Activated T-cell treated with anti-CD3 and anti-CD28 coated beads, Interleukin-2, amount 50 U/mL, for 24 hours (primary cell): ENCODE measurements at regions not wholly inside any gene's neighbourhood (a gene's known extent, or its start where the extent isn't known, plus 50 kb on each side); places are given as distances from the start of the nearest gene placed in this dataset.

Experiments
- DNase-seq: peaks from one replicate; pipeline ENCODE4 v3.0.0-alpha.2; 2020
- H3K27ac Mint-ChIP-seq: 2 replicates; pipeline ENCODE4 v1.8.0; 2020; ENCODE audit warnings: mild to moderate bottlenecking, mixed read lengths
- H3K27me3 Mint-ChIP-seq: 2 replicates; pipeline ENCODE4 v1.8.0; 2020; ENCODE audit warnings: mixed read lengths
- H3K36me3 Mint-ChIP-seq: 2 replicates; pipeline ENCODE4 v1.8.0; 2020; ENCODE audit warnings: low read depth, mixed read lengths
- H3K4me1 Mint-ChIP-seq: 2 replicates; pipeline ENCODE4 v1.8.0; 2020; ENCODE audit warnings: low read depth, mixed read lengths
- H3K4me3 Mint-ChIP-seq: 2 replicates; pipeline ENCODE4 v1.8.0; 2020; ENCODE audit warnings: mild to moderate bottlenecking, moderate library complexity, mixed read lengths
- H3K9me3 Mint-ChIP-seq: 2 replicates; pipeline ENCODE4 v1.8.0; 2020; ENCODE audit warnings: mixed read lengths

GRCh38 chr21:30986965-30987364, 51.3 kb downstream of the KRTAP19-8 start:
- Mint-ChIP-seq H3K27ac (no peak overlapping the region), H3K4me3 (no peak overlapping the region), H3K36me3 (no peaks in the 10 kb centered on the region), H3K27me3 (no peaks in the 10 kb centered on the region), H3K4me1 (no peaks in the 10 kb centered on the region), H3K9me3 (no peaks in the 10 kb centered on the region)
- DNase-seq = no peak

GRCh38 chr21:30984889-30985288, 53.4 kb downstream of the KRTAP19-8 start:
- no peaks in the 10 kb centered on the region for H3K9me3 Mint-ChIP-seq
- H3K27me3 Mint-ChIP-seq = no peaks in the 10 kb centered on the region
- no peaks in the 10 kb centered on the region for H3K4me1 Mint-ChIP-seq
- H3K27ac Mint-ChIP-seq = no peak overlapping the region
- H3K4me3 Mint-ChIP-seq = no peak overlapping the region
- DNase-seq = no peak
- no peaks in the 10 kb centered on the region for H3K36me3 Mint-ChIP-seq

- Mint-ChIP-seq H3K4me1 (peaks cover 14% of the 10 kb centered on the region), H3K4me3 (no peak overlapping the region), H3K27me3 (no peaks in the 10 kb centered on the region), H3K36me3 (no peaks in the 10 kb centered on the region), H3K9me3 (no peaks in the 10 kb centered on the region), H3K27ac (no peak overlapping the region)
- DNase-seq = no peak
Observed at GRCh38 chr21:30981403-30981802, 56.9 kb downstream of the KRTAP19-8 start.

- Mint-ChIP-seq H3K9me3 (no peaks in the 10 kb centered on the region), H3K4me1 (peaks cover 14% of the 10 kb centered on the region), H3K27me3 (no peaks in the 10 kb centered on the region), H3K27ac (peak overlapping the region; percentile 39), H3K4me3 (peak overlapping the region; percentile 21), H3K36me3 (no peaks in the 10 kb centered on the region)
- no peak for DNase-seq
Observed at GRCh38 chr21:30979054-30979453, 59.2 kb downstream of the KRTAP19-8 start.

GRCh38 chr21:30964283-30964682, 74.0 kb downstream of the KRTAP19-8 start:
- no peak for DNase-seq
- Mint-ChIP-seq H3K4me1 (no peaks in the 10 kb centered on the region), H3K27ac (no peak overlapping the region), H3K4me3 (no peak overlapping the region), H3K27me3 (no peaks in the 10 kb centered on the region), H3K36me3 (no peaks in the 10 kb centered on the region), H3K9me3 (no peaks in the 10 kb centered on the region)

- no peaks in the 10 kb centered on the region for H3K36me3 Mint-ChIP-seq
- H3K4me3 Mint-ChIP-seq = no peak overlapping the region
- H3K27ac Mint-ChIP-seq = no peak overlapping the region
- H3K9me3 Mint-ChIP-seq = no peaks in the 10 kb centered on the region
- H3K4me1 Mint-ChIP-seq = no peaks in the 10 kb centered on the region
- DNase-seq = no peak
- peaks cover 3% of the 10 kb centered on the region for H3K27me3 Mint-ChIP-seq
Observed at GRCh38 chr21:30963502-30963901, 74.8 kb downstream of the KRTAP19-8 start.

- H3K4me1 Mint-ChIP-seq = no peaks in the 10 kb centered on the region
- H3K4me3 Mint-ChIP-seq = no peak overlapping the region
- no peaks in the 10 kb centered on the region for H3K36me3 Mint-ChIP-seq
- DNase-seq = no peak
- H3K9me3 Mint-ChIP-seq = no peaks in the 10 kb centered on the region
- peaks cover 4% of the 10 kb centered on the region for H3K27me3 Mint-ChIP-seq
- H3K27ac Mint-ChIP-seq = no peak overlapping the region
Observed at GRCh38 chr21:30962013-30962412, 76.3 kb downstream of the KRTAP19-8 start.

GRCh38 chr21:30958741-30959140, 77.4 kb upstream of the KRTAP11-1 start:
- DNase-seq = no peak
- peaks cover 12% of the 10 kb centered on the region for H3K27me3 Mint-ChIP-seq
- no peaks in the 10 kb centered on the region for H3K4me1 Mint-ChIP-seq
- H3K4me3 Mint-ChIP-seq = no peak overlapping the region
- no peaks in the 10 kb centered on the region for H3K36me3 Mint-ChIP-seq
- H3K9me3 Mint-ChIP-seq = no peaks in the 10 kb centered on the region
- no peak overlapping the region for H3K27ac Mint-ChIP-seq

- Mint-ChIP-seq H3K36me3 (no peaks in the 10 kb centered on the region), H3K4me1 (no peaks in the 10 kb centered on the region), H3K9me3 (no peaks in the 10 kb centered on the region), H3K4me3 (no peak overlapping the region), H3K27me3 (peaks cover 12% of the 10 kb centered on the region), H3K27ac (no peak overlapping the region)
- no peak for DNase-seq
Observed at GRCh38 chr21:30957010-30957409, 75.6 kb upstream of the KRTAP11-1 start.

GRCh38 chr21:30953605-30954004, 72.2 kb upstream of the KRTAP11-1 start:
- H3K27me3 Mint-ChIP-seq = peaks cover 10% of the 10 kb centered on the region

GRCh38 chr21:30947141-30947540, 65.8 kb upstream of the KRTAP11-1 start:
- Mint-ChIP-seq H3K4me3 (no peak overlapping the region), H3K27ac (no peak overlapping the region), H3K36me3 (no peaks in the 10 kb centered on the region), H3K27me3 (no peaks in the 10 kb centered on the region), H3K4me1 (no peaks in the 10 kb centered on the region), H3K9me3 (no peaks in the 10 kb centered on the region)
- DNase-seq = no peak

More at GRCh38 chr21:30953605-30954004, 72.2 kb upstream of the KRTAP11-1 start:
- no peak for DNase-seq
- H3K4me1 Mint-ChIP-seq = no peaks in the 10 kb centered on the region
- H3K27ac Mint-ChIP-seq = no peak overlapping the region
- H3K9me3 Mint-ChIP-seq = no peaks in the 10 kb centered on the region
- H3K4me3 Mint-ChIP-seq = no peak overlapping the region
- no peaks in the 10 kb centered on the region for H3K36me3 Mint-ChIP-seq

- Mint-ChIP-seq H3K4me3 (no peak overlapping the region), H3K27ac (no peak overlapping the region), H3K4me1 (no peaks in the 10 kb centered on the region), H3K36me3 (no peaks in the 10 kb centered on the region), H3K9me3 (no peaks in the 10 kb centered on the region), H3K27me3 (peaks cover 2% of the 10 kb centered on the region)
- no peak for DNase-seq
Observed at GRCh38 chr21:30943920-30944319, 62.5 kb upstream of the KRTAP11-1 start.

GRCh38 chr21:30943243-30943642, 61.9 kb upstream of the KRTAP11-1 start:
- Mint-ChIP-seq H3K27me3 (peaks cover 2% of the 10 kb centered on the region), H3K4me3 (no peak overlapping the region), H3K4me1 (no peaks in the 10 kb centered on the region), H3K9me3 (no peaks in the 10 kb centered on the region), H3K27ac (no peak overlapping the region), H3K36me3 (no peaks in the 10 kb centered on the region)
- DNase-seq = no peak

- peaks cover 2% of the 10 kb centered on the region for H3K27me3 Mint-ChIP-seq
- no peak for DNase-seq
- H3K4me3 Mint-ChIP-seq = no peak overlapping the region
- no peaks in the 10 kb centered on the region for H3K9me3 Mint-ChIP-seq
- no peaks in the 10 kb centered on the region for H3K4me1 Mint-ChIP-seq
- H3K36me3 Mint-ChIP-seq = no peaks in the 10 kb centered on the region
- H3K27ac Mint-ChIP-seq = no peak overlapping the region
Observed at GRCh38 chr21:30942192-30942591, 60.8 kb upstream of the KRTAP11-1 start.

- Mint-ChIP-seq H3K4me3 (no peak overlapping the region), H3K9me3 (peaks cover 2% of the 10 kb centered on the region), H3K4me1 (no peaks in the 10 kb centered on the region), H3K27ac (no peak overlapping the region), H3K36me3 (no peaks in the 10 kb centered on the region), H3K27me3 (peaks cover under 1% of the 10 kb centered on the region)
- no peak for DNase-seq
Observed at GRCh38 chr21:30936207-30936606, 54.8 kb upstream of the KRTAP11-1 start.

GRCh38 chr21:30935889-30936168, 54.4 kb upstream of the KRTAP11-1 start:
- DNase-seq = no peak
- Mint-ChIP-seq H3K4me3 (no peak overlapping the region), H3K27ac (no peak overlapping the region), H3K36me3 (no peaks in the 10 kb centered on the region), H3K4me1 (no peaks in the 10 kb centered on the region), H3K27me3 (no peaks in the 10 kb centered on the region), H3K9me3 (peaks cover 2% of the 10 kb centered on the region)
